ENCODE measurements at regions not wholly inside any gene's neighbourhood (a gene's known extent, or its start where the extent isn't known, plus 50 kb on each side); places are given as distances from the start of the nearest gene placed in this dataset.
"Not testable (repeated sequence)": the region's sequence is repeated elsewhere in the genome, so short reads cannot be mapped to it uniquely, and the experiment has no call there.

- BruUV-seq (replicated peaks); POLR2A ChIA-PET; intact Hi-C loops (cut with micrococcal nuclease; ENCODE audit: unreplicated experiment); H2AFZ ChIP-seq (ENCODE audit: low read length); DNase-seq (ENCODE audit: low spot score); H3K79me2 ChIP-seq (ENCODE audit: insufficient read depth, low read depth, low read length); H3K4me3 ChIP-seq (ENCODE audit: low read depth, low read length, poor library complexity, severe bottlenecking); CTCF ChIA-PET (ENCODE audit: unreplicated experiment); H3K9me2 ChIP-seq (ENCODE audit: insufficient read depth, low read length); H3K27ac ChIP-seq (ENCODE audit: low read depth, low read length, poor library complexity, severe bottlenecking); H3K9me3 ChIP-seq (ENCODE audit: low read length); H3K4me2 ChIP-seq (ENCODE audit: low read length); H3K4me1 ChIP-seq (ENCODE audit: insufficient read depth, low read length, poor library complexity, severe bottlenecking); H4K20me1 ChIP-seq (ENCODE audit: insufficient read depth, low read length); H3K36me3 ChIP-seq (ENCODE audit: insufficient read depth, low read length): not testable (repeated sequence)
Observed at GRCh38 chr15:22569486-22569885, 110.8 kb downstream of the GOLGA6L22 start.

GRCh38 chr15:22572152-22572735, 113.5 kb downstream of the GOLGA6L22 start:
- H3K9me3 ChIP-seq (ENCODE audit: low read length); POLR2A ChIA-PET; H4K20me1 ChIP-seq (ENCODE audit: insufficient read depth, low read length); intact Hi-C loops (cut with micrococcal nuclease; ENCODE audit: unreplicated experiment); CTCF ChIA-PET (ENCODE audit: unreplicated experiment); H3K9me2 ChIP-seq (ENCODE audit: insufficient read depth, low read length); H3K36me3 ChIP-seq (ENCODE audit: insufficient read depth, low read length); H3K4me2 ChIP-seq (ENCODE audit: low read length); BruUV-seq (replicated peaks); H2AFZ ChIP-seq (ENCODE audit: low read length); H3K79me2 ChIP-seq (ENCODE audit: insufficient read depth, low read depth, low read length); H3K27ac ChIP-seq (ENCODE audit: low read depth, low read length, poor library complexity, severe bottlenecking); DNase-seq (ENCODE audit: low spot score); H3K4me3 ChIP-seq (ENCODE audit: low read depth, low read length, poor library complexity, severe bottlenecking); H3K4me1 ChIP-seq (ENCODE audit: insufficient read depth, low read length, poor library complexity, severe bottlenecking): not testable (repeated sequence)

GRCh38 chr15:22572792-22573191, 114.1 kb downstream of the GOLGA6L22 start:
- POLR2A ChIA-PET; H3K27ac ChIP-seq (ENCODE audit: low read depth, low read length, poor library complexity, severe bottlenecking); BruUV-seq (replicated peaks); H2AFZ ChIP-seq (ENCODE audit: low read length); H3K9me3 ChIP-seq (ENCODE audit: low read length); H3K4me1 ChIP-seq (ENCODE audit: insufficient read depth, low read length, poor library complexity, severe bottlenecking); DNase-seq (ENCODE audit: low spot score); H4K20me1 ChIP-seq (ENCODE audit: insufficient read depth, low read length); H3K79me2 ChIP-seq (ENCODE audit: insufficient read depth, low read depth, low read length); H3K9me2 ChIP-seq (ENCODE audit: insufficient read depth, low read length); H3K4me2 ChIP-seq (ENCODE audit: low read length); CTCF ChIA-PET (ENCODE audit: unreplicated experiment); intact Hi-C loops (cut with micrococcal nuclease; ENCODE audit: unreplicated experiment); H3K4me3 ChIP-seq (ENCODE audit: low read depth, low read length, poor library complexity, severe bottlenecking); H3K36me3 ChIP-seq (ENCODE audit: insufficient read depth, low read length): not testable (repeated sequence)

GRCh38 chr15:22577828-22578227, 119.1 kb downstream of the GOLGA6L22 start:
- POLR2A ChIA-PET; CTCF ChIA-PET (ENCODE audit: unreplicated experiment); H3K4me2 ChIP-seq (ENCODE audit: low read length); H3K27ac ChIP-seq (ENCODE audit: low read depth, low read length, poor library complexity, severe bottlenecking); DNase-seq (ENCODE audit: low spot score); H3K4me3 ChIP-seq (ENCODE audit: low read depth, low read length, poor library complexity, severe bottlenecking); intact Hi-C loops (cut with micrococcal nuclease; ENCODE audit: unreplicated experiment); H3K36me3 ChIP-seq (ENCODE audit: insufficient read depth, low read length); H3K79me2 ChIP-seq (ENCODE audit: insufficient read depth, low read depth, low read length); H3K9me3 ChIP-seq (ENCODE audit: low read length); H3K4me1 ChIP-seq (ENCODE audit: insufficient read depth, low read length, poor library complexity, severe bottlenecking); H2AFZ ChIP-seq (ENCODE audit: low read length); H4K20me1 ChIP-seq (ENCODE audit: insufficient read depth, low read length); H3K9me2 ChIP-seq (ENCODE audit: insufficient read depth, low read length); BruUV-seq (replicated peaks): not testable (repeated sequence)

- H3K9me3 ChIP-seq (ENCODE audit: low read length); POLR2A ChIA-PET; BruUV-seq (replicated peaks); H3K4me1 ChIP-seq (ENCODE audit: insufficient read depth, low read length, poor library complexity, severe bottlenecking); H4K20me1 ChIP-seq (ENCODE audit: insufficient read depth, low read length); H3K4me3 ChIP-seq (ENCODE audit: low read depth, low read length, poor library complexity, severe bottlenecking); H3K4me2 ChIP-seq (ENCODE audit: low read length); intact Hi-C loops (cut with micrococcal nuclease; ENCODE audit: unreplicated experiment); H3K36me3 ChIP-seq (ENCODE audit: insufficient read depth, low read length); H3K9me2 ChIP-seq (ENCODE audit: insufficient read depth, low read length); H2AFZ ChIP-seq (ENCODE audit: low read length); H3K79me2 ChIP-seq (ENCODE audit: insufficient read depth, low read depth, low read length); CTCF ChIA-PET (ENCODE audit: unreplicated experiment); H3K27ac ChIP-seq (ENCODE audit: low read depth, low read length, poor library complexity, severe bottlenecking); DNase-seq (ENCODE audit: low spot score): not testable (repeated sequence)
Observed at GRCh38 chr15:22579213-22579612, 120.5 kb downstream of the GOLGA6L22 start.

- intact Hi-C loops (cut with micrococcal nuclease; ENCODE audit: unreplicated experiment): not testable (repeated sequence)
Observed at GRCh38 chr15:22587391-22587790, 128.7 kb downstream of the GOLGA6L22 start.

GRCh38 chr15:22598552-22598951, 139.8 kb downstream of the GOLGA6L22 start:
- H3K4me1 ChIP-seq (ENCODE audit: insufficient read depth, low read length, poor library complexity, severe bottlenecking); H3K27ac ChIP-seq (ENCODE audit: low read depth, low read length, poor library complexity, severe bottlenecking); H3K79me2 ChIP-seq (ENCODE audit: insufficient read depth, low read depth, low read length); H3K4me2 ChIP-seq (ENCODE audit: low read length); H3K9me3 ChIP-seq (ENCODE audit: low read length); CTCF ChIA-PET (ENCODE audit: unreplicated experiment); intact Hi-C loops (cut with micrococcal nuclease; ENCODE audit: unreplicated experiment); H2AFZ ChIP-seq (ENCODE audit: low read length); H3K4me3 ChIP-seq (ENCODE audit: low read depth, low read length, poor library complexity, severe bottlenecking); H3K36me3 ChIP-seq (ENCODE audit: insufficient read depth, low read length); H3K9me2 ChIP-seq (ENCODE audit: insufficient read depth, low read length); POLR2A ChIA-PET; H4K20me1 ChIP-seq (ENCODE audit: insufficient read depth, low read length); DNase-seq (ENCODE audit: low spot score); BruUV-seq (replicated peaks): not testable (repeated sequence)

More at GRCh38 chr15:22587391-22587790, 128.7 kb downstream of the GOLGA6L22 start:
- CTCF ChIA-PET (ENCODE audit: unreplicated experiment); BruUV-seq (replicated peaks); H3K9me2 ChIP-seq (ENCODE audit: insufficient read depth, low read length); DNase-seq (ENCODE audit: low spot score); H3K27ac ChIP-seq (ENCODE audit: low read depth, low read length, poor library complexity, severe bottlenecking); H3K9me3 ChIP-seq (ENCODE audit: low read length); H2AFZ ChIP-seq (ENCODE audit: low read length); H3K4me2 ChIP-seq (ENCODE audit: low read length); H3K4me1 ChIP-seq (ENCODE audit: insufficient read depth, low read length, poor library complexity, severe bottlenecking); H3K4me3 ChIP-seq (ENCODE audit: low read depth, low read length, poor library complexity, severe bottlenecking); POLR2A ChIA-PET; H4K20me1 ChIP-seq (ENCODE audit: insufficient read depth, low read length); H3K79me2 ChIP-seq (ENCODE audit: insufficient read depth, low read depth, low read length); H3K36me3 ChIP-seq (ENCODE audit: insufficient read depth, low read length): not testable (repeated sequence)
